HepG2 (cell line): ENCODE measurements at regions not wholly inside any gene's neighbourhood (a gene's known extent, or its start where the extent isn't known, plus 50 kb on each side); places are given as distances from the start of the nearest gene placed in this dataset.

Experiments used
- ATAC-seq: fragments of 200-7000 bp; cut with Tn5 transposase; 3 replicates; pipeline ENCODE4 v1.9.1; 2020; ENCODE audit warnings: mild to moderate bottlenecking, moderate library complexity
- BruUV-seq: library from RNA; stranded (reverse); fragments of 400-500 nt; replicated peaks from 2 replicates; lab custom pipeline; 2021; lab: Mats Ljungman, UMichigan
- CTCF ChIA-PET: fragments of 300-600 bp; formaldehyde crosslinking; extraction: SDS; loops from one replicate; lab custom pipeline; 2021; ENCODE audit warnings: low total read pairs, inconsistent platforms, low intra/inter-chr PET ratio; lab: Yijun Ruan, JAX
- POLR2A ChIA-PET: fragments of 350-600 bp; sonication (Branson Sonifier 250); formaldehyde crosslinking; loops from one replicate; lab custom pipeline; 2020; ENCODE audit warnings: antibody characterized with exemption, inconsistent platforms; lab: Yijun Ruan, JAX
- DNase-seq: peaks from one replicate; pipeline ENCODE4 v3.0.0-alpha.2; 2015; ENCODE audit warnings: low spot score
- FAIRE-seq: peaks from 3 replicates; lab custom pipeline; 2011; peaks lifted over from hg19 to GRCh38; lab: Jason Lieb, UNC
- H2AFZ ChIP-seq: one replicate; pipeline ENCODE4 v1.6.1; 2011; ENCODE audit warnings: low read length, inconsistent platforms
- H3K27ac ChIP-seq: fragments of 300-600 bp; 3 replicates; pipeline ENCODE4 v1.8.0; 2011; ENCODE audit warnings: mixed run types, mild to moderate bottlenecking, mixed read lengths, low read length, inconsistent platforms; ENCODE audit not compliant: insufficient read depth; ENCODE audit errors: extremely low read length
- H3K27me3 ChIP-seq, 2 experiments: fragments of 200-600 bp in 1 of 2; 2 replicates in 1 of 2; 3 replicates in 1 of 2; pipeline versions ENCODE4 v1.6.0 to v1.8.0; 2011; ENCODE audit warnings: low read length in 2 of 2, mild to moderate bottlenecking in 2 of 2, moderate library complexity in 2 of 2, inconsistent platforms in 1 of 2; ENCODE audit not compliant: insufficient read depth in 2 of 2, control insufficient read depth in 1 of 2
- H3K36me3 ChIP-seq, 2 experiments: fragments of 200-600 bp in 1 of 2; replicated peaks in 1 of 2; 2 replicates in 1 of 2; 3 replicates in 1 of 2; pipeline versions ENCODE4 v1.5.1 to v1.8.0; 2011; ENCODE audit warnings: low read length in 2 of 2, inconsistent platforms in 1 of 2; ENCODE audit not compliant: insufficient read depth in 2 of 2, control insufficient read depth in 1 of 2
- H3K4me1 ChIP-seq: 2 replicates; pipeline ENCODE4 v1.5.1; 2012; ENCODE audit warnings: low read length, inconsistent platforms; ENCODE audit not compliant: insufficient read depth
- H3K4me2 ChIP-seq: 2 replicates; pipeline ENCODE4 v1.6.0; 2011; ENCODE audit warnings: low read depth, low read length, inconsistent platforms
- H3K4me3 ChIP-seq, 3 experiments: fragments of 200-600 bp in 1 of 3; sonication (generic), shearing (Covaris generic) in 1 of 3; replicated peaks in 1 of 3; 2 replicates each; pipeline ENCODE4 v1.5.1; 2011 to 2016; ENCODE audit warnings: low read length in 3 of 3, inconsistent platforms in 2 of 3, low read depth in 2 of 3, mild to moderate bottlenecking in 2 of 3, control low read depth in 1 of 3, mixed read lengths in 1 of 3; ENCODE audit not compliant: insufficient read depth in 1 of 3
- H3K79me2 ChIP-seq: one replicate; pipeline ENCODE4 v1.6.1; 2011; ENCODE audit warnings: low read length, inconsistent platforms; ENCODE audit not compliant: insufficient read depth
- H3K9ac ChIP-seq: 2 replicates; pipeline ENCODE4 v1.6.0; 2011; ENCODE audit warnings: mild to moderate bottlenecking, low read depth, low read length, inconsistent platforms; ENCODE audit not compliant: insufficient read depth
- H3K9me3 ChIP-seq: 2 replicates; pipeline ENCODE4 v1.5.1; 2012; ENCODE audit warnings: mild to moderate bottlenecking, low read length
- H4K20me1 ChIP-seq: 2 replicates; pipeline ENCODE4 v1.6.0; 2011; ENCODE audit warnings: inconsistent platforms, mild to moderate bottlenecking, low read length, moderate library complexity; ENCODE audit not compliant: insufficient read depth
- GABPB1 ChIP-seq: IDR thresholded peaks from 2 replicates; pipeline ENCODE4 v1.6.1; 2016; ENCODE audit warnings: mild to moderate bottlenecking, missing genetic modification reagents, moderate library complexity, missing compliant biosample characterization
- HNF1A ChIP-seq, 2 experiments: sonication (generic) in 1 of 2; formaldehyde crosslinking in 1 of 2; IDR thresholded peaks; 2 replicates each; pipeline versions ENCODE4 v1.4.0 to v1.6.1; 2016 to 2020; ENCODE audit warnings: borderline replicate concordance in 1 of 2, low read depth in 1 of 2, mild to moderate bottlenecking in 1 of 2, missing genetic modification reagents in 1 of 2
- PCBP2 ChIP-seq: fragments of 200-400 bp; formaldehyde crosslinking; optimal IDR thresholded peaks from 2 replicates; pipeline ENCODE3; 2018; ENCODE audit warnings: low read length, low read depth; ENCODE audit not compliant: poor library complexity, severe bottlenecking
- RAD51 ChIP-seq: fragments of 450-650 bp; IDR thresholded peaks from 2 replicates; pipeline ENCODE4 v1.6.1; 2016; ENCODE audit warnings: borderline replicate concordance
- RFX5 ChIP-seq: IDR thresholded peaks from 2 replicates; pipeline ENCODE4 v1.6.1; 2011; ENCODE audit warnings: low read depth, low read length, improper control_type of control experiment
- SP4 ChIP-seq: sonication (generic); formaldehyde crosslinking; IDR thresholded peaks from 2 replicates; pipeline ENCODE4 v1.8.1; 2023; ENCODE audit warnings: mild to moderate bottlenecking, missing genetic modification reagents
- USF2 ChIP-seq, 2 experiments: sonication (generic) in 1 of 2; formaldehyde crosslinking in 1 of 2; IDR thresholded peaks; 2 replicates each; pipeline versions ENCODE4 v1.5.1 to v1.6.1; 2011 to 2020; ENCODE audit warnings: borderline replicate concordance in 1 of 2, low read depth in 1 of 2, low read length in 1 of 2, mild to moderate bottlenecking in 1 of 2, missing genetic modification reagents in 1 of 2, moderate library complexity in 1 of 2
- ZGPAT ChIP-seq: IDR thresholded peaks from 2 replicates; pipeline ENCODE4 v1.6.1; 2016; ENCODE audit warnings: mild to moderate bottlenecking
- ZKSCAN8 ChIP-seq: IDR thresholded peaks from 2 replicates; pipeline ENCODE4 v1.6.1; 2016; ENCODE audit warnings: borderline replicate concordance, missing genetic modification reagents, missing compliant biosample characterization
- ZNF136 ChIP-seq: sonication (generic); formaldehyde crosslinking; IDR thresholded peaks from 2 replicates; pipeline ENCODE4 v1.8.1; 2022; ENCODE audit warnings: low read depth, mild to moderate bottlenecking, moderate library complexity, missing genetic modification reagents
- ZNF296 ChIP-seq: sonication (generic); formaldehyde crosslinking; conservative IDR thresholded peaks from 2 replicates; pipeline ENCODE4 v1.5.0; 2020; ENCODE audit warnings: mild to moderate bottlenecking, missing genetic modification reagents
- ZNF563 ChIP-seq: sonication (generic); formaldehyde crosslinking; IDR thresholded peaks from 2 replicates; pipeline ENCODE4 v1.8.0; 2022; ENCODE audit warnings: mild to moderate bottlenecking, moderate library complexity, missing genetic modification reagents
- ZNF746 ChIP-seq: sonication (generic); formaldehyde crosslinking; IDR thresholded peaks from 2 replicates; pipeline ENCODE4 v1.8.0; 2022; ENCODE audit warnings: mild to moderate bottlenecking, missing genetic modification reagents
- WGBS: methylation state at CpG from one replicate; pipeline ENCODE4 v1.1.6; 2017; ENCODE audit warnings: low lambda C conversion rate; 5-methylcytosine and 5-hydroxymethylcytosine counted together
- in situ Hi-C: cut with HindIII; loops from 2 replicates; pipeline ENCODE4 v1.10.0; 2017; ENCODE audit warnings: low pct_unique_long_range_greater_than_20kb; ENCODE audit not compliant: extremely low pct_ligation_motif_present
- intact Hi-C: fragments of 100-400 bp; cut with micrococcal nuclease; formaldehyde crosslinking; loops from one replicate; pipeline ENCODE4 v1.10.0; 2022; ENCODE audit not compliant: unreplicated experiment

GRCh38 chr21:26227130-26227529 is 56.6 kb upstream of the APP start:
- no peak overlapping the region for H3K4me2 ChIP-seq
- intact Hi-C loops = loop anchor here (10.0 kb wide), 1 partner anchor 1432 kb away; no protein-coding TSS in a partner anchor
- H3K36me3 ChIP-seq = no peaks in the 10 kb centered on the region
- no peaks in the 10 kb centered on the region for H3K27me3 ChIP-seq
- ChIA-PET POLR2A (no interaction called here), CTCF (no interaction called here)
- no peaks in the 10 kb centered on the region for H3K4me1 ChIP-seq
- H4K20me1 ChIP-seq = no peaks in the 10 kb centered on the region
- no peak overlapping the region for H2AFZ ChIP-seq
- no peak overlapping the region for H3K4me3 ChIP-seq
- DNase-seq (no peak), FAIRE-seq (no peak), ATAC-seq (no peak)
- 9% methylated on average over 2 of the region's 2 CpGs for WGBS
- no TSS peak for BruUV-seq
- no peak overlapping the region for H3K9ac ChIP-seq
- TF ChIP-seq HNF1A (IDR thresholded peaks at IDR 0.05; ENCODE audit: low read depth) (no peak), HNF1A (CRISPR knock-in tag; IDR thresholded peaks at IDR 0.05; ENCODE audit: borderline replicate concordance) (no peak), PCBP2 (no peak), ZGPAT (no peak), RAD51 (no peak), ZNF136 (CRISPR knock-in tag) (no peak), SP4 (CRISPR knock-in tag) (no peak), ZNF296 (no peak), USF2 (IDR thresholded peaks at IDR 0.05; ENCODE audit: low read depth, low read length) (no peak), USF2 (CRISPR knock-in tag; IDR thresholded peaks at IDR 0.05; ENCODE audit: borderline replicate concordance) (no peak), RFX5 (no peak), ZNF563 (CRISPR knock-in tag) (no peak), ZKSCAN8 (no peak), ZNF746 (no peak), GABPB1 (CRISPR knock-in tag) (no peak)
- no peaks in the 10 kb centered on the region for H3K79me2 ChIP-seq
- in situ Hi-C loops = no loop called here
- no peaks in the 10 kb centered on the region; the same call in 1 of the 2 replicates for H3K9me3 ChIP-seq
- H3K27ac ChIP-seq = no peak overlapping the region
